GM23248 (cell line): ENCODE measurements at regions not wholly inside any gene's neighbourhood (a gene's known extent, or its start where the extent isn't known, plus 50 kb on each side); places are given as distances from the start of the nearest gene placed in this dataset.

Source experiments
- EZH2 ChIP-seq: fragments of 200-600 bp; sonication (generic); IDR thresholded peaks from 2 replicates; pipeline ENCODE4 v1.6.1; 2018; ENCODE audit warnings: antibody characterized with exemption, mild to moderate bottlenecking; ENCODE audit not compliant: insufficient read depth, poor library complexity, severe bottlenecking
- EZH2phosphoT487 ChIP-seq: fragments of 200-600 bp; sonication (generic); IDR thresholded peaks from 2 replicates; pipeline ENCODE4 v1.6.1; 2018; ENCODE audit warnings: antibody characterized with exemption, moderate library complexity, mild to moderate bottlenecking, low read depth; ENCODE audit not compliant: insufficient read depth

DNA sequence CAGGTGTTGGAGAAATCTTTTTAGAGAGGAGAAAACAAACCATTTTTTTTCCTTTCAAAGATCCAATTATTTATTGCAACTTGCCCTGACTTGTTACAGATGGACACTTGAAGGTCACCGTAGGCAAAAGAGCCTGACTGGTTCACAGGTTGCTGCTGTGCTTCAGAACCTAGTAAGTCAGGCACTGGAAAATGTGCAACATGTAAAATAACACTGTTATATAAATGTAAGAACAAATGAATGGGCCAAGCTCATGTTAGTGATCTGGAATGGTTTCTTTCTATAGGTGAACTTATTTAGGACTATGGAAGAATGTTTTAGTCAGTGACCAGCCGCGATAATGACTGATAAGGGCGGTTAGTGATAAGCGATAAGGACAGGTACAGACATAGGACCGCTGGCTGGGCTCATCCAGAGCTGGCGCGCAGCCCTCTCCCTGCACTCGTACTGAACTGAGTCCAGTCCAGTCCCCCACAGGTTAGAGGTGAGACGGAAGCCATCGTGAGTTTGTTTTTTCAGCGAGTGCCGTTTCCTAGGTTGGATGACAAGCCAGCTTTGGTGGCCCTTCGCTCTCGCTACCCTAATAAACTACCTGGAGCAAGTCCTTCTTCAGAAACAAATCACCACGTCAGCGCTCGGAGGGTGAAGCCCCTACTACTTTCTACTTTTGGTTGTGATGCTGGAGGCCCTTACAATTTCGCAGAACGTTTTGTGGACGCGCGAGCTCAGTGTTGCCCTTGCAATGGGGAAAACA lies 94.4 kb upstream of the PRDM1 start:
- TF ChIP-seq EZH2: no peak
- no peak for TF ChIP-seq EZH2phosphoT487
